ENCODE measurements at regions not wholly inside any gene's neighbourhood (a gene's known extent, or its start where the extent isn't known, plus 50 kb on each side); places are given as distances from the start of the nearest gene placed in this dataset.
A peak's percentile ranks its signal among the peaks of the same experiment; 100 is the strongest.

DNA sequence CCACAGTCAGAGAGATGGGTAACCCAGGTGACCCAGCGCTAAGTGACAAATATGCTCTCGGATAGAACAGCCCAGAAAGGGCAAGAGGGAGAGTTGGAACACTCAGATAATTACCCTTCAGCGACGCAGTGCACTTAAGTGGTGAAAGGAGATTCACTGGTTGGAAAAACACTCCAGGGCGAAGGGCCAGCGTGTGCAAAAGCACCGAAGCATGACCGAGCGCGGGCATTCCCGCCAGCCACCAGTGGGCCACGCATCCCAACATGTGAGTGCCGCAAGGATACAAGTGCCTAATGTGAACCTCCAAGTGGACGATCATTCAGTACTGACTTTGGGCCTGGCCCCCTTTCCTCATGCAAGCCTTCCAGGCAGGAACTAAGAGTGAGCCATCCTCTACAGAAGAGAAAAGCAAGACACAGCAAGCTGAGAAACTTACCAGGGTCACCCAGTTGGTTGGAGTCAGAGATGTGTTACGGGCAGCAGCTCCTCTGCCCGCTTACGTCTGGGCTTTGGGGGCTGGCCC is 258.4 kb downstream of the C16orf95 start:
- DNase-seq: no peak

DNA sequence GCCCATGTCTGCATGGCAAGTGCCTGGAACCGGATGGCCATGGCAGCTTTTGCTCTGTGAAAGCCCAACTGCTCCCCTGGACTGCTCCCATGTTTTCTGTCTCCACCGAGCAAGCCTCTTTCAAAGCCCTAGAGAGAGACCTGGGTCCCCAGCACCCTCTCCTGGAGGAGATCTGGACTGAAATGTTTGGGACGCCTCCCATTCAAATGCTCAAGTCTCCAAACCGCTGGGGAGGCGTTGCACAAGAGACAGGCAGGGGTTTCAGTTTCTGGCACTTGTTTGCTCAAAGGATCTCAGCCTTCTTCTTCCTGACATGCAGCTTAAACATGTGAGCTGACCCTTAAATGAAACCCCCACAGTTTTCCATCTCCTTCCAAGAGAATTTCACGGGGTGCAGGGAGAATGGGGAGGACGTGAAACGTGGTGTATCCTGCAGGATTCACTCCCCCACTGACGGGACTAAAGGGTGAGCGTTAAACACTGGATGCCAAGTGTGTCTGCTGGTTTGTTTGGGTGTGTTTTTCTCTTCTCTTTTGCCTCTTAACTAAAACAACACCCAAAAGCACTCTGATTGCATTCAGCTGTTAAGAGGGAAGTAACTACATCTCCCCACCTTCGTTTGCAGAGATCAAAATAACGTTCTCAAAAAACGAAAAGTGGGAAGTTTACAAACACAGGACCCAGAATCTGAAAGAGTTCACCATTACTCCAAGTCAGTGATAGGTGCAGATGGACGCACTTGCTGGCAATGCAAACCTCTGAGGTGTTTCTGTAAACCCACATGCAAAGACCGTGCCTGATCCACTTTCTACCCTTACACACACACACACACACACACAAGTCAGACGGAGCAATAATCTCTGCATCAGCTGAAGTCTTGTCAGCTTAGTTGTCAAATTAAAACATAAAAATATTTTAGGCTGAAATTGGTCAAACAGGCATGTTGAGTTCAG is 256.9 kb downstream of the C16orf95 start:
- no peak for DNase-seq

DNA sequence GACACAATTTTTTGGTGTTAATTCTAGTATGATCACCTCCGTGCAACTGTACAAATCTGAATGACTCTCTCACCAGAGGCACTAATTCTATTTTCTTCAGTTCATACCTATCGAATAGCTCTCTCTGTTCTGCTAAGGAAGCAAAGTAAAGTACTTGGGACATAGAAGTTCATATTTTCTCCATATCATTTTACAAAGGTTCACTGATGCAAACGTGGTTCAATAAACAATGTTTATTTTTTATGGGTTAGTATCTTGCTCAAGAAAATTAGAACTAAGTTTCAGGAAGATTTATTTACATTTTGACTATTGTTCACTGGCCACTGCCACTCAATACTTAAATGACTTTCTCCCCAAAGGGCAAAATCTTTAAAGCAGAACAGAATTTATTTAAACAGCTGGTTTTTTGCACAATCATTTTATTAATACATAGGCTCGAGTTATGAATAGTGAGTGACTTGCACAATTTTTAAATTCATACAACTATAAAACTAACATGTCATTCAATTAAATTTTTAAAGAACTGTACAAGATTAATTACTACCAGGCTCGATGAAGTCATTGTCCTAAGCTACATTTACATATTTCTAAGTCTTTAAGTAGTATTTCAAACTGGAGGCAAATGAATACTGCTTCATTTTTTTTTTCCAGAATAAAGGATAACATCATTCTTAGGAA is 255.8 kb downstream of the C16orf95 start:
- no peak for DNase-seq

DNA sequence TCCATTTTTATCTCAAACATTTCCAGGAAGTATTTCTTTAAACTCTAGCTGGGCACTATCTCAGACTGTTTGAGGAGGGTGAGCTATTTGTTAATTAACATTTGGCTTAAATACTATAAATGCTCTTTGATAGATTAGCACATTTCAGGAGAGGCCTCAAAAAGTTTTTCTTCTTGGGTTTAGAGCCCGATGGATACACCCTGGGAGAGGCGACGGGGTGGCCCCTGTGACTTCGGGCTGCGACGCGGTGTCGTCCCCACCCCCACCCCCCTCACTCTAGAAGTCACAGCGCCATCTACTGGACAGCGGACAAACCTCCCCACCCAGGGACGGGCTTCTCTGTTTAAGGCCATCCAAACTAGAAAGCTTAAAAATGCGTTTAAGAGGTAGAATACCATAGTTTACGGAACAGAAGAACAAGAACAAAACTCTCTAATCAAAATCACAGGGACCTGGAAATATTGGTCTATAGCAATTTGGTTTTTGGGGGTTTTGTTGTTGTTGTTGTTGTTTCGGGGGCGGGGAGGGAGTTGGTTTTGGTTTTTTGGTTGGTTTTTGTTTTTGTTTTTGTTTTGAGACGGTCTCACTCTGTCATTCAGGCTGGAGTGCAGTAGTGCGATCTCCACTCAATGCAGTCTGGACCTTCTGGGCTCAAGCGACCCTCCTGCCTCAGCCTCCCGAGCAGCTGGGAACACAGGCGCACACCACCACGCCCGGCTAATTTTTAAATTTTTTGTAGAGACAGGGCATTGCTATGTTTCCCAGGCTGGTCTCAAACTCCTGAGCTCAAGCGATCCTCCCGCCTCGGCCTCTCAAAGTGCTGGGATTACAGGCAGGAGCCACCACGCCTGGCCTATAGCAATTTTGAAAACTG is 254.4 kb downstream of the C16orf95 start:
- peak in 2 of 5 experiments; percentile 23 to 64 for DNase-seq

DNA sequence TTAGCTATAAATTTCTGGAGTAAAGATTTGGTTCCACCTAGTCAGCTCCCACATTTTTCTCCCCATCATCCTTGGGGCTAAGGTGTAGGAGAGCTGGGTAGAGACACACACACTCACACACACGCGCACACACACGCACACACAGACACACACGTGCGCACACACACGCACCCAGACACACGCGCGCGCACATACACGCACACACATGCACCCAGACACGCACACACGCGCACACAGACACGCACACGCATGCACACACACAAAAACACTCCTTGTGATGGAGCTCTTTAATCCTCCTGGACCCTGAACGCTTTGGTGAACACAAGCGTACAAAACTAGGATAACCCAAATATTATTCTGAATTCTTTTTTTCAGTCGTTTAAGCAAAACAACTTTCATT is 253.6 kb downstream of the C16orf95 start:
- DNase-seq: no peak

DNA sequence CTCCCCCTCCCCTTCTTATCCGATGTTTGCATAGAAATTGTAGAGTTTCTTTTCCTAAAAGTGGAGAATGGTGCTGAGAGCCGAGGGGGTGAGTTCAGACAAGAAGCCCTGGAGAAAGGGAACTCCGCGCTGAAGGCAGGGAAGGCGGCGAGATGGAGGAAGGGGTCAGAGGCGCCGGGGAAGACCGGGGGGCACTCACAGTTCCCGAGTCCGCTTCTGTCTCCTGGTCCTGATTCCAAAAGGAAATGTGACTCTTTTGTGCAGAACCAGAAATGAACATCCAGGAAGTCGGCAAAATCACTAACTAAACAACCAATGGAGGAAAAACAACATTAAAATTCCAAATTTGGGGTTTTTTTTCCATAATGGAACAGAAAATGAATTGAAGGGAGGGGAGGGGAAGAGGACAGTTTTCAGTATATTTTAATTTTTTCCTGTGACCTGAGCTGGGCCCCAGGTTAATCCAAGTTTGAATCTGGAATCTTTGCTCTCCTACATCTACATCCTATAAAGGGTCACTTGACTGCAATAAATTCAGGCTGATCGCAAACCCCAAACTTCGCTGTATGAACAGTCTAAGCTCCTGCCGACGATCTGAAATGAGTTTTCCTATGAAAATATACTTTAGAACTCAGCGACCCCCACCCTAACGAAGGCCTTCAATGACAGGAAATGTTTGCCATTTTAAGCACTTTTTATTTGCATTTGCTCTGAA is 252.3 kb downstream of the C16orf95 start:
- no peak for DNase-seq

DNA sequence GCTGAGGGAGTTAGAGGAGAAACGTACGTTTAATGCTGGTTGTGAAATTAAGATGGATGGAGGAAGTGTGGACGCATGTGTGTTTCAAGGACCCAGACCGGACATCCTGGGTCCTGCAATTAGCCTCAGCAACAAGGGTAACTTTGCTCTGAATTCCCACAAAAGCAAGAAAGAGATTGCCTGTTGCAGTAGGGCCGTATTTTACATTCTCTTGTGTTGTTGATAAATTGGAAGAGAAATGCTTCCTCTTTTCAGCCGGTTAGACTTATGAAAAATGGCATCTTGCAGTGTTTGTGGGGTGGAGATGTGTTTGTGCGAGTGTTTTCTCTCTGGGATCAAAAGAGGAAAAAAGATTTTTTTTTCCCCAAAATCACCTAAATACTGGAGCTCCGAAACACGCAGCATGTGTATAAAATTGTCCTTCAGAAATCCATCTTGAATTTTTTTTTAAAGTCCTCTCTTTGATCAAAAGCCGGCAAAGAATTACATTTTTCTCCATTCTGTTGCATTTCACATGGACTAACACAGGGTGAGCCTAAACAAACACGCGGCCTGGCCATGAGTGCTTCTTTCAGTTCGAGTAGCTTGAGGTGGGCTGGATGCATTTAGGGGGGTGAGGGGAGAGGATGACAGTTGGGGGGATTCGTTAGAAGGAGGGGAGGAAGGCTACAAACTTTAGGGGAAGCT is 251.6 kb downstream of the C16orf95 start:
- DNase-seq: no peak

DNA sequence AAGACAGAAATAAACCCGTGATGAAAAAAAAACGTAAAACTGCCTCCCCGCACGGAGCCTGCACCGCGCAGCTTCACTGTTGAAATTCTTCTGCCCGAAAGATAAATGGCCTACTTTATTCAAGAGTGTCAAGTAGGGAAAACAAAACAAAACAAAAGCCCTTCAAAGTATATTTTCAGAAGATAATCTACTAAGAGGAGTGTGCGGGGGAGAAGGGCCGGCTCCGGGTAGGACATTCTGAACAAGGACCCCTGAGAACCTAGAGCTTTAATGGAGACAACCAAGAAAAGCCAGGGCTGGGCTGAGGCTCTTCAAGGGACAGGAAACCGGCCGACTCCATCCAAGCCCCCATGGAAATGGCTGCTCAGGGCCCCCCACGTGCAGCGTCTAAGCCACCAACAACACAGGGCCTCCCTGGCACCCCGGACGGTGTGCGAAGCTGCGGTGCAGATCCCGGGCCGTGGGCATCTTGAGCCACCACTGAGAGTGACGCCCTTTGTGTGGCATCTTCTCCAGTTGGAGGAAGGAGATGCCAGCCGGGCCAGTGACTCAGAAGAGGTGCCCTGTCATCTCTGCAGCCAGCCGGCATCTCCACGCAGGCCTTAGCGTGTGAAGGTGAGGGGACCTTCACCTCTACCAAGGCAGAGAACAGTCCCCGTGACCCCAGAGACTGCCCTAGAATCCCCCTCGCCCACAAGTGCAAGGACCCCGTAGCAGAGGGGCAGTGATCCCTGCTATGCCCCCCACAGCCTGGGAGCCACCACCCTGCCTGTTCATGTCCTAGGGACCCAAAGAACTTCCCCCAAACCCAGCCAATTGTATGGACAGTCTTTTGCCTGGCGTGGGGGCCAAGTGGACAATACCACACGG is 250.8 kb downstream of the C16orf95 start:
- no peak for DNase-seq

DNA sequence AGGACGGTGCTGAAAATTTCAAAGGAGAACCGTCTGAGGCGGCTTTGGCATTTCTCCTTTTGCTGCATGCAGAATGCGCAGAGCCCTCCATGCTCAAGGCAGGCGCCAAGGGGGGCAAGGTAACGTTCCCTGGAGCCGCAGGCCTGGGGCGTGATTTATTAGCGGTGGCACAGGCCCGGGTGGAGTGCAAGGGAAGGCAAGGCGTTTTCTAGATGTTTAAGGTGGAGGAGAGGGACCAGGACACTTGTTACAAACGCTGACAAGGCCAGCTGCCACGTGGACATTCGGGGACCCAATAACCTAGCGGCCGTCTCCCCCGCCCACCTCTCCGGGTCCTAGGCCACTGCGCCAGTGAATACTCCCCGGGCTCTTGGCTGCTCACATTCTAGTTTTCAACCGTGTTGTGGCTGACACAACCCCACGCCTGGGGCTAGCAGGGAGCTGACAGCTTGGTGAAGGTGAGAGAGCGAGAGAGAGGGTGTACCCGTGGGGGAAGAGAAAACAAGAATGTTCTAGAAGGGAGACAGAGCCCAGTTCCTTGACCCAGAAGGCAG is 250.1 kb downstream of the C16orf95 start:
- no peak for DNase-seq

DNA sequence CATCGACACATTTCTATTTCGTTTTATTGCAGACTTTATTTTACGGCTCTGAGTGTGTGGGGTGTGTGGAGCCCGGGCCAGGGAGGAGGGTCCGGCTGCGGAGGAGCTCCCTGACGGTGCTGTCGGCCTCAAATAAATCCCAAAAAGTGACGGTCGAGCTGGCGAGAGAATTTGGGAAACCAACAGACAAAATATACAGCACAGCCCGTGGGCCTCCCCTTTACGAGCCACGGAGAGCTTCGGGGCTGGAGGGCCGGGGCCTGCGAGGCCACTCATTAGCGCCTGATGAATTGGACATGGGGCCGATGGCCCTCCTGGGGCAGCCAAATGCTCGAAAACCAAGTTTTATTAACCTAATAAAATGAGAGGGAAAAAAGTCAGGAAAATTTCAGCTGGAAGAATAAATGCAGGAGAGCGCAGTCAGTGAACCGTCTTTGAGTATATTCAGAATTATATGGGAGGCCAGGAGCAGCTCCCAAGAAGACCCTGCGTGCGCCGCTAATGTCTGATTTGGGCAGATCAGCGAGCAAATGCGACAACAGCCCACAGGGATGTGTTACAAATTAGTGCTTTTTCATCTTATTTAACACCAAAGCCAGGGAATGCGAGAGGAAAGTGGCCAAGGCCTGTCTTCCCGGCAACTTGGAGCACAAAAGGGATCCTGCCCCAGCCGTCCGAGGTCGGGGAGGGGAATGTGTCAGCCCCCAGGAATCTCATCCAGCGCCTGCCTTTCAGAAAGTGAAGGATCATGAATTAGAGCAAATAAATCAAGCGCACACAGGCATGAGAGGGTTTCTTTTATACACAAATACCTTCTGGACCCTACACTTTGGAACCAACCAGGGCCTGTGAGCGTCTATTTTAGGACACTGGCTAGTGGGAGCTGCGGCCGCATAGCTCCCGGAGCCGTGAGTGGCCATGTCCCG is 249.1 kb downstream of the C16orf95 start:
- no peak for DNase-seq

DNA sequence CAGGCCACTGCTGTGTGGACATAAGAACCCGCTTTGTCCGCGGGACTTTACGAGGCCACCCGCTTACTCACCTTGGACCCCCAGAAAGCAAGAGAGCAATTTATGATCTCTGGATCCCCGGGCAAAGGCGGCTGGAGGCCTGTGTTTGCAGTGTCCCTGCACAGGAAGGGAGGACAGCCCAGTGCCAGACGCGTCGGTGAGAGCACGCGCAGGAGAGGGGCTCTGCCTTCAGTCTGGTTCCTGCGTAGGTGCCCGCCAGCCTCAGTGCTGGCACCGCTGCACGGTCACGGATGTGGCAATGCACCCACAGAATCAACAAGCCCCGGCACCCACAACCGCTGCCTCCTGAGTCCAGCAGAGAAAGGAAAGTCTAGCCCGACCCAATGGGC is 248.4 kb downstream of the C16orf95 start:
- DNase-seq: no peak

DNA sequence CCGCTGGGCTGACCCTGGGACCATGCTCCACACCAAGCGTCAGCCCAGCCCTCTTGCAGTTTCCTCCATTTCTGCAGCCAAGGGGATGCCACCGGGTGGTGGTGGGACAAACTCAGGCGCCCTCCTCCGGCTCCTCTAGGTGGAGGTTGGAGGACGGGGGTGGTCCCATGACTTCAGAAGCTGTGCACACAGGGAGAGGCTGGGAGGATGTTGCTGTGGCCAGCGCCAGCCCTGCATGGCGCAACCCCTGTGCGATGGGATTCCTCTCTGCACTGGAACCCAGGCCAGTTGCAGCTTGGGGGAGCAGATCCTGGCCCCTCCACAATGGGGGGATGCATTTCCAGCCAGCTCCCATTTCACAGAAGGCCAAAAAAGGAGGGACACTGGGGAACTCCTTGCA is 246.5 kb downstream of the C16orf95 start:
- DNase-seq: no peak

DNA sequence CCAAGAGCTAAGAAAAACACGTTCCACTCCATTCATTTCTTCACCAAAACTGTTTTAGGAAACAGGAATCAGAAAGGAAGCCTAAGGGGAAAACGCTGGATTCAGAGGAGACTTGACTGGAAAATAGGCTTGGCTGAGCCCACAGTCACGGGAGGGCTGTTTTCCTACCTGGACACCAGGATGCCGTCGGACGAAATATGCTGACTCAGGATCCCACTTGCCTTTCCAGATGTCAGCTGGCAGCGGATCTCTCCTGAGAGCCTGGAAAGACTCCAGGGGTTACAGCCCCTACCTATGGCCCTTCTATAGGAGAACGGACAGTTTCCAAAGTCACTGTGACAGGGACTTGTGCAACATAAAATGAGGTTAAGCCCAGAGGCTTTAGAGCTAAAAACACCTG is 245.1 kb downstream of the C16orf95 start:
- DNase-seq: no peak

DNA sequence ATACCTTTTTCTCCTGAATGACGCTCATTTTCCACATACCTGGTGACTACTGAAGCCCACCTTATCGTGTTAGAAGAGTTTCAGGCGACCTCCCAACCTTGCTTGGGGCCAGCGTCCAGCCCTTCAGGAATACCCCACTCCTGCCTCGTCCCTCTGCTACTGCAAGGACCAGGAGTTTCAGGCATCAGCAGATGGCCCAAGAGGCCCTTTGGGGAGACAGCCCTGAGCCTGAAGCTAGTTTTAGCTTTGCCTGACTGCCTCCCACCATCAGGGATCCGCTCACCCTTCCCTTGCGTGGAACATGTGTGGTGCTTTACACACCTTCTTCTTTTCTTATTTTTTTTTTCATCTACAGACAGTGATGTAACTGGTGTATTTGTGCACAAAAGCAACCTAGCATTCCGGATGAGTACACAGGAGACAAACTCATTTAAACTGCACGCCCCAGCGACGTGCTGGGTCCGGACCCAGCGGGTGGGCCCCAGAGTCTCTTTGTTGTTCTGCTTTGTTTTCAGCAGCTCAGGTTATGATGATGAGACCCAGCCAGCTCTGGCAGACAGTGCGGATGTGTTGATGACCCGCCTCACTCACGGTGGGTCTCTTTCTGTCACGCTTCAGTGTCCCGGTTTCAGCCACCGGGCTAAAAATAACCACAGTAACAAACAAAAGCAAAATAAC is 242.4 kb downstream of the C16orf95 start:
- DNase-seq: no peak

DNA sequence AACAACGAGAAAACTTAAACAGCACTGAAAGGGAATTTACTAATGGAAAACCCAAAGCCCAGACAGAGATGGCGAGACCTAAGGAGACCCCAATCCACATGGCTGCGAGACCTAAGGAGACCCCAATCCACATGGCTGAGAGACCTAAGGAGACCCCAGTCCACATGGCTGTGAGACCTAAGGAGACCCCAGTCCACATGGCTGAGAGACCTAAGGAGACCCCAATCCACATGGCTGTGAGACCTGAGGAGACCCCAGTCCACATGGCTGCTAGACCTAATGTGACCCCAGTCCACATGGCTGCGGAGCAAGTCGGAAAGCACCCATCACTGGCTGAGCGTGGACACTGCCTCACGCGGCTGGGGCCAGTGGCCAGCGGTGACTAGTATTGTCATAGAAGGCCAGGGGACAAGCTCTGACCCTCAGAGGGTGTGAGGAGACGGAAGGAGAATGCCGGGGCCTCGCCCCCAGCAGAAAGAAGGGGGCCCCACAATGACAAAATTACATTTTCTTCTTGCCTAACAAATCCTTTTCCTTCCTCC is 241.8 kb downstream of the C16orf95 start:
- DNase-seq: no peak

DNA sequence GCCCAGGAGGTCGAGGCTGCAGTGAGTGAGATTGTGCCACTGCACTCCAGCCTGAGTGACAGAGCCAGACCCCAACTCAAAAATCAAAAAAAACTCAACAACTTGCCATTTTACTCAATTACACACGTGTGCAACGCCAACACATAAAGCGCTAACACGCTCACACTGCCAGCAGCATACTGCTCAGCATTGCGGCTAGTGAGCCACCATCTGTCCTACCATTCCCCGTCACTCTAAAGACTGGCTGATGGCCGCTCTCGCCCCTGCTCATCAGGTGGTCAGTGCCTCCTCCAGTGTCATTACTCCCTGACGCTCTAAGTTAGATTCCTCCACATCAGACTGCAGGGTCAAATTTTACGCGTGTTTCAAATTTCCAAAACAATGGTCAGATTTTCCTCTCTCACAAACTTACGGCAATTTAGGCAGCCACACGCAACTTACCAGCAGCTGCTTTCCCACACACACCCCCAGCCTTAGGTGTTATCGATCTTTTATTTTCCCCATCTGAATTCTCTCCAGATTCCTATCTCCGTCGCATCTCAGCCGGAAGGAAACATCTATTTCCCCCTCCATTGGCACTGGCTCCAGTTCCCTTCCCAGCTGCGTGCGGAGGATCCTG is 240.8 kb downstream of the C16orf95 start:
- DNase-seq: no peak

DNA sequence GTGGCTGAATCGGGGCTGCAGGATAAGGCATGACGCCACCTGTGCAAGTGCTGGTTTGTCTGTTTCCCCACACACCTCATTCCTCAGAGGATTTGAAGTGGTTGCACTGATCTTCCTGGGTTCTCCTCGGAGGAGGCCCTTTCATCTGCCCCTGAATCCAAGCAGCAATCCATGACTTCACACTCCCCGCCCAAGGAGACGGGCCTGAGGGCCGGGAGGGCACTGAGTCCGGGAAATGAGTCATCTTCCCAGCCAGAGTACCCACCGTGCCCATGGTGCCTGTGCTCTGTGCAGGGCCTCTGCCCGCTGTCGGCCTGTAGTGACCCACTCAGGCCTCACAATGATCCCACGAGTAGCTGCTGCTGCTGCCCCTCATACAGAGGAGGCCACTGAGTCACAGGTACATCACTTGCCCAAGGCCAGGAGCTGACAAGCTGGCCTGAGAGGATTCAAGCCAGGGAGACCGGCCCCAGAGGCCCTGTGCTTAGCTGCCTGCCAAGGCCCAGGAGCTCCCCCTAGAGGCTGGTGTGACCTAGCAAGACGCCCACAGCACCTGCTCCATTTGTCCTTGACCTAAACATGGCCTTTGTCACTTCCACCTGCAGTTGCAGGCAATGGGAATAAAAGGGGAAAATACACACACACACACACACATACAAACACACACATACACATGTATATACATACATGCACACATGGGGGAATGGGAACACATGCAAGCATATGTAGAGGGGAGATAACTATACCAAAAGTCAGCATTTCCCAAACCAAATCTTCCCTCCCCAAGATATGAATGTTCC is 240.0 kb downstream of the C16orf95 start:
- peak in 1 of 5 experiments; percentile 52 for DNase-seq
